ENCODE measurements at regions not wholly inside any gene's neighbourhood (a gene's known extent, or its start where the extent isn't known, plus 50 kb on each side); places are given as distances from the start of the nearest gene placed in this dataset.
A peak's percentile ranks its signal among the peaks of the same experiment; 100 is the strongest.

DNA sequence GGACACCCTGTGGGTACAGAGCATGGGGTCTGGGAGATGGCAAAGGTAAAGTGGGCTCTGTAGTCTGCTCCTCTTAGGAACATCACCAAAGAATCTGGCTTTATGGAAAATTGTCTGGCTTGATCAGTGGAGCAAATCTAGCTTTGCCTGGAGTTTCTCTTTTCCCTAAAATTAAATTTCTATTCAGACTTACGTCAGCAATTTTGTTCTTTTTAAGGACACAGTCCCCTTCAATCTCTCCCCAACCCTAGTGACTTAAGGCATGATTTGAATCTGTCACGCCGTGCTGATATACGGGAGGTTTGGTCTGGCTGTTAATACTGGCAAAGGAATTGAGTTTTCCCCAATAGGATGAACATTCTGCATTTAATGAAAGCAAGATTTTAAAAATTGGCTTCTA lies 72.3 kb upstream of the ERCC6L2 start:
- DNase-seq (ENCODE audit: low read depth) = no peak
- TF ChIP-seq, protein P1, sequence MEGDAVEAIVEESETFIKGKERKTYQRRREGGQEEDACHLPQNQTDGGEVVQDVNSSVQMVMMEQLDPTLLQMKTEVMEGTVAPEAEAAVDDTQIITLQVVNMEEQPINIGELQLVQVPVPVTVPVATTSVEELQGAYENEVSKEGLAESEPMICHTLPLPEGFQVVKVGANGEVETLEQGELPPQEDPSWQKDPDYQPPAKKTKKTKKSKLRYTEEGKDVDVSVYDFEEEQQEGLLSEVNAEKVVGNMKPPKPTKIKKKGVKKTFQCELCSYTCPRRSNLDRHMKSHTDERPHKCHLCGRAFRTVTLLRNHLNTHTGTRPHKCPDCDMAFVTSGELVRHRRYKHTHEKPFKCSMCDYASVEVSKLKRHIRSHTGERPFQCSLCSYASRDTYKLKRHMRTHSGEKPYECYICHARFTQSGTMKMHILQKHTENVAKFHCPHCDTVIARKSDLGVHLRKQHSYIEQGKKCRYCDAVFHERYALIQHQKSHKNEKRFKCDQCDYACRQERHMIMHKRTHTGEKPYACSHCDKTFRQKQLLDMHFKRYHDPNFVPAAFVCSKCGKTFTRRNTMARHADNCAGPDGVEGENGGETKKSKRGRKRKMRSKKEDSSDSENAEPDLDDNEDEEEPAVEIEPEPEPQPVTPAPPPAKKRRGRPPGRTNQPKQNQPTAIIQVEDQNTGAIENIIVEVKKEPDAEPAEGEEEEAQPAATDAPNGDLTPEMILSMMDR (conservative IDR thresholded peaks at IDR 0.05; ENCODE audit: low read depth, low read length) = no peak
- H3K4me3 ChIP-seq (ENCODE audit: low read depth, low read length) = no peak overlapping the region

DNA sequence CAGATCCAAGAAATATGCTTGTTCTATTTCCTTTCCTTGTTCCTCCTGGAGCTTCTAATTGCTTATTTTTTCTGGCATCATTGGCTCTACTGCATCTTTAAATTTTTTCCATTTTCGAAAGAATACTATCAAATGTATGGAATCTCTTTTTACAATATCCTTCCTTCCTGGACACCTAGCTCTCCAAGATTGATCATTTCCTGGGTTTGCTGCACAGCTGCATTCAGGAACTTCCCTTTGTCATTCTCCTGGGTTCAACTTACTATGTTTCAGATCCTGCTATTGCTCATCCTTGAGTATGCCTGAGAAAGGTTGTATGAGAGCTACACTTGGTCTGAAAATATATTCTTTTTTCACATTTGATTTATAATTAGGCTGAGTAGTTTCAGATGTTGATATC lies 73.7 kb upstream of the ERCC6L2 start:
- TF ChIP-seq, protein P1 (conservative IDR thresholded peaks at IDR 0.05; ENCODE audit: low read depth, low read length) = no peak
- DNase-seq (ENCODE audit: low read depth) = no peak
- no peak overlapping the region for H3K4me3 ChIP-seq (ENCODE audit: low read depth, low read length)

GRCh38 chr9:95796029-95796428 lies 79.5 kb upstream of the ERCC6L2 start:
- no peak for DNase-seq (ENCODE audit: low read depth)
- H3K4me3 ChIP-seq (ENCODE audit: low read depth, low read length) = no peak overlapping the region
- TF ChIP-seq, protein P1 (conservative IDR thresholded peaks at IDR 0.05; ENCODE audit: low read depth, low read length) = no peak

DNA sequence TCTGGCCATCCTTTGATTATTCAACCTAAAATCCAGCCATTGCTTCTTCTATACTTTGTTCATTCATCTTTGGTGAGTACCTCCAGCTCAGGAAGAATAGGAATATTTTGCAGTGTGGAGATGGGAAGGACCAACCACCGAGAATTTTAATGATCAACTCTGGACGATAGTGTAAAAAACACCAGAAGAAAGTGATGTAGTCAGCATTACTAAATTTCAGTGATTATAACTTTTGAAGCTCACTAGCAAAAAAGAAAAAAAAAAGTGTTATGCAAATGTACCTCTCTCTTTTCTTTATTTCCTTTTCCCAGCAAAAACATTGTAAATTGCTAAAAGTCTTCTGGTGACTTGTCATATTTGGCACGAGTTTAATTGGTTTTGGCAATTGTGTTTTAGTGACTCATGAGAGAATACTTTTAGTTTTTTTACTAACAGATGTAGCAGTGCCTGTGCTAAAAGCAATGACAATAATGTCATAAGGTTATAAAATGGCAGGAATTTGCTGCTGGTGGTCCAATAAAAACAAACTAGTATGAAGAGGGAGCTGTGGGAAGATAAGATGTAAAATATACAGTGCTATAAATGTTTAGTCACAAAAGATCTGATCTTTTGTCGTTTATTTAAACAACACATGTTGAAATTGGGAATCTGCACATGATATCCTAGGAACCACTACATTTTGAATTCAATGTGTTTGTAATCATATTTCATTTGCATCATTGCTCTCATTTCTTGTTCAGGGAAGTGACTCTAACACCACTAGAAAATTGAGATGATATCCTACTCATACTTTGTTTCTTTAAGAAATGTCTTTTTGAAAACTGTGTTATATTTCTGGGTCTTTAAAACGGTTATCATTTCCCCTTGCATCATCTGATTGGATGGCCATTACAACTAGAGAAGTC lies 81.3 kb upstream of the ERCC6L2 start:
- DNase-seq (ENCODE audit: low read depth) = peak; percentile 60
- no peak overlapping the region for H3K4me3 ChIP-seq (ENCODE audit: low read depth, low read length)
- TF ChIP-seq, protein P1 (conservative IDR thresholded peaks at IDR 0.05; ENCODE audit: low read depth, low read length) = no peak

DNA sequence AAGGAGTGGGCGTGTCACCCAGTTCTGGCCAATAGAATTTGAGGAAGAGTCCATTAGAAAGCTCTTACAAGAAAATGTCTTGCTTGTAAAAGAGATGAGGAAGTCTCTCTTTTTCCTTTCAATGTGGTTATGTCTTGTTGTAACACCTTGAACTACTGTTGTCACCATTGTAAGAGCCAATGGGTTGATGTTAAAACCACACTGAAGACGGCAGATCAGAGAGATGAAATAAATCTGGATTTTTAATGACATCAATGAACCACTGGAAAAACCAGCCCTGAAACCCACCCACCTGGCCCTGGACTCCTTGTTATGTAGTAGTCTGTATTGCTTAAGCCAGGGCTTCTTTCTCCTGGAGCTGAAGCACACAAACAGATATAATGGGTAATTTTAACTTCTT lies 83.8 kb upstream of the ERCC6L2 start:
- H3K4me3 ChIP-seq (ENCODE audit: low read depth, low read length) = no peak overlapping the region
- DNase-seq (ENCODE audit: low read depth) = no peak
- TF ChIP-seq, protein P1 (conservative IDR thresholded peaks at IDR 0.05; ENCODE audit: low read depth, low read length) = no peak

- no peak overlapping the region for H3K4me3 ChIP-seq (ENCODE audit: low read depth, low read length)
- TF ChIP-seq, protein P1 (conservative IDR thresholded peaks at IDR 0.05; ENCODE audit: low read depth, low read length) = no peak
- DNase-seq (ENCODE audit: low read depth) = no peak
These were observed 84.2 kb upstream of the ERCC6L2 start for GRCh38 chr9:95791286-95791685.

DNA sequence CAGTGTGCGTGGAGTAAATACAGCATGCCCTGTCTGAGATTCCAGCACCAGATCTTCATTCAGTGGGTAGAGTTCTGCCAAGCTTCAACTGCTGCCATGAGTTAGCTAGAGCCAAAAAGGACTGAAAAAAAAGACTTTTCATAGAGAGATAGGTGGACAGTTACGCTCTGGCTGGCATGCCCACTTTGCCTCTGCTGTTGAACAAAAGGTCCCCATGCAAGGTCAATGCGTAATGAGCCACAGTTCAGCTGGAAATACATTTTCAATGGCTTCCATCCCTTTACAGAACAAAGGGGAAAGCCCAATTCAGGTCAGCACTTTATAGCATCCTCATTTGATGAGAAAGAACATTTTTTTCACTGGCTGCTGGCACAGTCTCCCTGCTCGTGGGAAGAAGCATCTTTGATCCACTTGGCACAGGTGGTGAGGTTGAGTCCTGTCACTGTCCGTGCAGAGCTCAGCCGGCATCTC lies 86.9 kb upstream of the ERCC6L2 start:
- no peak overlapping the region for H3K4me3 ChIP-seq (ENCODE audit: low read depth, low read length)
- no peak for DNase-seq (ENCODE audit: low read depth)
- TF ChIP-seq, protein P1 (conservative IDR thresholded peaks at IDR 0.05; ENCODE audit: low read depth, low read length) = no peak
